AG09319 (cell line): ENCODE measurements at regions not wholly inside any gene's neighbourhood (a gene's known extent, or its start where the extent isn't known, plus 50 kb on each side); places are given as distances from the start of the nearest gene placed in this dataset.

Source experiments
- DNase-seq: peaks from one replicate; pipeline ENCODE4 v3.0.0-alpha.2; 2010; ENCODE audit warnings: low read depth; ENCODE audit errors: extremely low read depth
- CTCF ChIP-seq: IDR thresholded peaks from 2 replicates; pipeline ENCODE4 v1.5.1; 2011; ENCODE audit warnings: low read depth, mild to moderate bottlenecking, inconsistent platforms, low read length, moderate library complexity

- no peak for DNase-seq
- TF ChIP-seq CTCF, result no peak
These were observed 284.7 kb downstream of the TSHZ3 start for GRCh38 chr19:31064491-31064890.

- no peak for TF ChIP-seq CTCF
- no peak for DNase-seq
These were observed 290.4 kb downstream of the TSHZ3 start for GRCh38 chr19:31058676-31059340.

GRCh38 chr19:31057476-31057875, 291.8 kb downstream of the TSHZ3 start:
- no peak for TF ChIP-seq CTCF
- no peak for DNase-seq

GRCh38 chr19:31055454-31055853, 293.8 kb downstream of the TSHZ3 start:
- DNase-seq, result no peak
- TF ChIP-seq CTCF, result no peak

GRCh38 chr19:31054430-31054829, 294.8 kb downstream of the TSHZ3 start:
- peak; percentile 23 for DNase-seq
- TF ChIP-seq CTCF, result peak; percentile 78

- TF ChIP-seq CTCF, result no peak
- no peak for DNase-seq
These were observed 299.8 kb downstream of the TSHZ3 start for GRCh38 chr19:31049431-31049830.

- no peak for DNase-seq
- no peak for TF ChIP-seq CTCF
These were observed 303.2 kb downstream of the TSHZ3 start for GRCh38 chr19:31046024-31046423.
